Inflammatory macrophage treated with lipopolysaccharide for 1 hour (primary cell): ENCODE measurements at regions not wholly inside any gene's neighbourhood (a gene's known extent, or its start where the extent isn't known, plus 50 kb on each side); places are given as distances from the start of the nearest gene placed in this dataset.

ENCODE experiments used
- DNase-seq, 2 donors: peaks; one replicate each; pipeline ENCODE4 v3.0.0-alpha.2; 2020 to 2022

GRCh38 chr16:77555126-77555525 lies 120.3 kb upstream of the ADAMTS18 start:
- no peak for DNase-seq

- no peak for DNase-seq
Observed at GRCh38 chr16:77555791-77556190, 121.0 kb upstream of the ADAMTS18 start.

GRCh38 chr16:77556201-77556873 lies 121.5 kb upstream of the ADAMTS18 start:
- DNase-seq, result no peak

GRCh38 chr16:77557385-77557784 lies 122.6 kb upstream of the ADAMTS18 start:
- no peak for DNase-seq

GRCh38 chr16:77558786-77559185 lies 124.0 kb upstream of the ADAMTS18 start:
- DNase-seq, result no peak

GRCh38 chr16:77562497-77562896 lies 127.7 kb upstream of the ADAMTS18 start:
- no peak for DNase-seq

GRCh38 chr16:77564791-77565390 lies 130.1 kb upstream of the ADAMTS18 start:
- no peak for DNase-seq

- no peak for DNase-seq
Observed at GRCh38 chr16:77569406-77569805, 134.6 kb upstream of the ADAMTS18 start.

- DNase-seq, result no peak
Observed at GRCh38 chr16:77570574-77570973, 135.7 kb upstream of the ADAMTS18 start.

GRCh38 chr16:77571115-77571862 lies 136.5 kb upstream of the ADAMTS18 start:
- DNase-seq, result no peak

GRCh38 chr16:77574867-77575624 lies 140.2 kb upstream of the ADAMTS18 start:
- no peak for DNase-seq

- no peak for DNase-seq
Observed at GRCh38 chr16:77579351-77579891, 142.9 kb upstream of the NUDT7 start.

GRCh38 chr16:77581706-77582105 lies 140.6 kb upstream of the NUDT7 start:
- DNase-seq, result no peak

GRCh38 chr16:77584205-77584859 lies 138.0 kb upstream of the NUDT7 start:
- DNase-seq, result peak; percentile 30 to 78

GRCh38 chr16:77585379-77586251 lies 136.7 kb upstream of the NUDT7 start:
- DNase-seq, result no peak

- DNase-seq, result no peak
Observed at GRCh38 chr16:77588389-77588788, 133.9 kb upstream of the NUDT7 start.

GRCh38 chr16:77589071-77589765 lies 133.1 kb upstream of the NUDT7 start:
- no peak for DNase-seq

GRCh38 chr16:77590707-77591106 lies 131.6 kb upstream of the NUDT7 start:
- DNase-seq, result no peak

- DNase-seq, result no peak
Observed at GRCh38 chr16:77591347-77591746, 131.0 kb upstream of the NUDT7 start.

- no peak for DNase-seq
Observed at GRCh38 chr16:77592021-77592420, 130.3 kb upstream of the NUDT7 start.

- DNase-seq, result no peak
Observed at GRCh38 chr16:77594057-77594456, 128.3 kb upstream of the NUDT7 start.
